ENCODE measurements at regions not wholly inside any gene's neighbourhood (a gene's known extent, or its start where the extent isn't known, plus 50 kb on each side); places are given as distances from the start of the nearest gene placed in this dataset.

- Mint-ChIP-seq H3K27me3 (peaks cover 8 to 9% of the 10 kb centered on the region in 2 donors), H3K36me3 (no peaks in the 10 kb centered on the region), H3K4me3 (no peak overlapping the region), H3K9me3 (no peaks in the 10 kb centered on the region), H3K27ac (no peak overlapping the region), H3K4me1 (no peaks in the 10 kb centered on the region)
- no peaks in the 10 kb centered on the region for H3K9me3 ChIP-seq (ENCODE audit: control insufficient read depth in 1 of 2, low read length in 2 of 2)
- H3K4me1 ChIP-seq (ENCODE audit: insufficient read depth, low read length) = no peaks in the 10 kb centered on the region
- DNase-seq = no peak
- ChIA-PET CTCF (ENCODE audit: partially characterized antibody) (interaction anchor here (0.7 to 1.7 kb wide), 3 partner anchors 10 to 100 kb away, joined by 3 to 7 read pairs (median 4); no protein-coding TSS in a partner anchor), POLR2A (ENCODE audit: partially characterized antibody) (no interaction called here)
- H3K4me3 ChIP-seq (ENCODE audit: low read length in 2 of 2) = no peak overlapping the region
- intact Hi-C loops (cut with micrococcal nuclease) = no loop called here
- H3K27me3 ChIP-seq (ENCODE audit: insufficient read depth, low read length) = no peaks in the 10 kb centered on the region
- no peaks in the 10 kb centered on the region for H3K36me3 ChIP-seq (ENCODE audit: insufficient read depth, low read length)
- H3K27ac ChIP-seq (ENCODE audit: low read depth, low read length) = no peak overlapping the region
These were observed 90.0 kb downstream of the PERP start for GRCh38 chr6:138017166-138017757.

GRCh38 chr6:138018297-138018696, 88.9 kb downstream of the PERP start:
- peaks cover 8 to 9% of the 10 kb centered on the region in 2 donors for H3K27me3 Mint-ChIP-seq
- Histone ChIP-seq H3K36me3 (ENCODE audit: insufficient read depth, low read length) (no peaks in the 10 kb centered on the region), H3K27me3 (ENCODE audit: insufficient read depth, low read length) (no peaks in the 10 kb centered on the region), H3K4me1 (ENCODE audit: insufficient read depth, low read length) (no peaks in the 10 kb centered on the region), H3K27ac (ENCODE audit: low read depth, low read length) (no peak overlapping the region), H3K4me3 (ENCODE audit: low read length in 2 of 2) (no peak overlapping the region), H3K9me3 (ENCODE audit: control insufficient read depth in 1 of 2, low read length in 2 of 2) (no peaks in the 10 kb centered on the region)
- H3K36me3 Mint-ChIP-seq = no peaks in the 10 kb centered on the region
- no peaks in the 10 kb centered on the region for H3K4me1 Mint-ChIP-seq
- DNase-seq = no peak
- H3K4me3 Mint-ChIP-seq = no peak overlapping the region
- ChIA-PET CTCF (ENCODE audit: partially characterized antibody) (no interaction called here), POLR2A (ENCODE audit: partially characterized antibody) (no interaction called here)
- intact Hi-C loops (cut with micrococcal nuclease) = no loop called here
- no peak overlapping the region for H3K27ac Mint-ChIP-seq
- H3K9me3 Mint-ChIP-seq = no peaks in the 10 kb centered on the region

GRCh38 chr6:138025528-138025978, 81.7 kb downstream of the PERP start:
- H3K4me3 Mint-ChIP-seq = no peak overlapping the region
- Histone ChIP-seq H3K27ac (ENCODE audit: low read depth, low read length) (no peak overlapping the region), H3K4me1 (ENCODE audit: insufficient read depth, low read length) (no peaks in the 10 kb centered on the region), H3K27me3 (ENCODE audit: insufficient read depth, low read length) (no peaks in the 10 kb centered on the region), H3K9me3 (ENCODE audit: control insufficient read depth in 1 of 2, low read length in 2 of 2) (no peaks in the 10 kb centered on the region), H3K4me3 (ENCODE audit: low read length in 2 of 2) (no peak overlapping the region), H3K36me3 (ENCODE audit: insufficient read depth, low read length) (no peaks in the 10 kb centered on the region)
- H3K36me3 Mint-ChIP-seq = no peaks in the 10 kb centered on the region
- ChIA-PET POLR2A (ENCODE audit: partially characterized antibody) (no interaction called here), CTCF (ENCODE audit: partially characterized antibody) (no interaction called here)
- H3K4me1 Mint-ChIP-seq = no peaks in the 10 kb centered on the region
- no peak for DNase-seq
- H3K27me3 Mint-ChIP-seq = peaks cover 6 to 8% of the 10 kb centered on the region in 2 donors
- H3K9me3 Mint-ChIP-seq = no peaks in the 10 kb centered on the region
- intact Hi-C loops (cut with micrococcal nuclease) = no loop called here
- H3K27ac Mint-ChIP-seq = no peak overlapping the region

GRCh38 chr6:138026342-138026741, 80.9 kb downstream of the PERP start:
- Histone ChIP-seq H3K4me3 (ENCODE audit: low read length in 2 of 2) (no peak overlapping the region), H3K27ac (ENCODE audit: low read depth, low read length) (no peak overlapping the region), H3K36me3 (ENCODE audit: insufficient read depth, low read length) (no peaks in the 10 kb centered on the region), H3K27me3 (ENCODE audit: insufficient read depth, low read length) (no peaks in the 10 kb centered on the region), H3K4me1 (ENCODE audit: insufficient read depth, low read length) (no peaks in the 10 kb centered on the region), H3K9me3 (ENCODE audit: control insufficient read depth in 1 of 2, low read length in 2 of 2) (no peaks in the 10 kb centered on the region)
- Mint-ChIP-seq H3K4me1 (no peaks in the 10 kb centered on the region), H3K9me3 (no peaks in the 10 kb centered on the region), H3K36me3 (no peaks in the 10 kb centered on the region), H3K4me3 (no peak overlapping the region), H3K27ac (no peak overlapping the region), H3K27me3 (peaks cover 2 to 8% of the 10 kb centered on the region in 2 donors)
- POLR2A ChIA-PET (ENCODE audit: partially characterized antibody) = no interaction called here
- CTCF ChIA-PET (ENCODE audit: partially characterized antibody) = interaction anchor here (1.0 kb wide), 1 partner anchor 26 kb away, joined by 3 read pairs; no protein-coding TSS in a partner anchor
- intact Hi-C loops (cut with micrococcal nuclease) = no loop called here
- DNase-seq = no peak

- Histone ChIP-seq H3K27ac (ENCODE audit: low read depth, low read length) (no peak overlapping the region), H3K9me3 (ENCODE audit: control insufficient read depth in 1 of 2, low read length in 2 of 2) (no peaks in the 10 kb centered on the region), H3K4me3 (ENCODE audit: low read length in 2 of 2) (no peak overlapping the region), H3K4me1 (ENCODE audit: insufficient read depth, low read length) (no peaks in the 10 kb centered on the region), H3K36me3 (ENCODE audit: insufficient read depth, low read length) (no peaks in the 10 kb centered on the region), H3K27me3 (ENCODE audit: insufficient read depth, low read length) (no peaks in the 10 kb centered on the region)
- Mint-ChIP-seq H3K27me3 (peaks cover 2 to 4% of the 10 kb centered on the region in 2 donors), H3K27ac (no peak overlapping the region), H3K9me3 (no peaks in the 10 kb centered on the region), H3K36me3 (no peaks in the 10 kb centered on the region), H3K4me1 (no peaks in the 10 kb centered on the region), H3K4me3 (peak overlapping the region in 1 of 8 donors; percentile 49)
- no peak for DNase-seq
- intact Hi-C loops (cut with micrococcal nuclease) = no loop called here
- ChIA-PET POLR2A (ENCODE audit: partially characterized antibody) (no interaction called here), CTCF (ENCODE audit: partially characterized antibody) (no interaction called here)
These were observed 78.3 kb downstream of the PERP start for GRCh38 chr6:138028893-138029292.

- Mint-ChIP-seq H3K4me1 (no peaks in the 10 kb centered on the region), H3K27ac (no peak overlapping the region), H3K4me3 (no peak overlapping the region), H3K9me3 (no peaks in the 10 kb centered on the region), H3K36me3 (no peaks in the 10 kb centered on the region), H3K27me3 (peaks cover 0 to 4% of the 10 kb centered on the region in 2 donors)
- Histone ChIP-seq H3K27ac (ENCODE audit: low read depth, low read length) (no peak overlapping the region), H3K27me3 (ENCODE audit: insufficient read depth, low read length) (no peaks in the 10 kb centered on the region), H3K9me3 (ENCODE audit: control insufficient read depth in 1 of 2, low read length in 2 of 2) (no peaks in the 10 kb centered on the region), H3K36me3 (ENCODE audit: insufficient read depth, low read length) (no peaks in the 10 kb centered on the region), H3K4me3 (ENCODE audit: low read length in 2 of 2) (no peak overlapping the region), H3K4me1 (ENCODE audit: insufficient read depth, low read length) (no peaks in the 10 kb centered on the region)
- POLR2A ChIA-PET (ENCODE audit: partially characterized antibody) = no interaction called here
- CTCF ChIA-PET (ENCODE audit: partially characterized antibody) = no interaction called here
- intact Hi-C loops (cut with micrococcal nuclease) = no loop called here
- no peak for DNase-seq
These were observed 76.3 kb downstream of the PERP start for GRCh38 chr6:138030872-138031271.

- Histone ChIP-seq H3K4me1 (ENCODE audit: insufficient read depth, low read length) (no peaks in the 10 kb centered on the region), H3K27me3 (ENCODE audit: insufficient read depth, low read length) (no peaks in the 10 kb centered on the region), H3K4me3 (ENCODE audit: low read length in 2 of 2) (no peak overlapping the region), H3K36me3 (ENCODE audit: insufficient read depth, low read length) (no peaks in the 10 kb centered on the region), H3K27ac (ENCODE audit: low read depth, low read length) (no peak overlapping the region), H3K9me3 (ENCODE audit: control insufficient read depth in 1 of 2, low read length in 2 of 2) (no peaks in the 10 kb centered on the region)
- H3K9me3 Mint-ChIP-seq = no peaks in the 10 kb centered on the region
- H3K4me3 Mint-ChIP-seq = no peak overlapping the region
- H3K4me1 Mint-ChIP-seq = no peaks in the 10 kb centered on the region
- ChIA-PET POLR2A (ENCODE audit: partially characterized antibody) (no interaction called here), CTCF (ENCODE audit: partially characterized antibody) (no interaction called here)
- no peaks in the 10 kb centered on the region for H3K36me3 Mint-ChIP-seq
- peaks cover 0 to 4% of the 10 kb centered on the region in 2 donors for H3K27me3 Mint-ChIP-seq
- DNase-seq = no peak
- H3K27ac Mint-ChIP-seq = no peak overlapping the region
- intact Hi-C loops (cut with micrococcal nuclease) = no loop called here
These were observed 75.8 kb downstream of the PERP start for GRCh38 chr6:138031417-138031816.

GRCh38 chr6:138031850-138032249, 75.4 kb downstream of the PERP start:
- Histone ChIP-seq H3K36me3 (ENCODE audit: insufficient read depth, low read length) (no peaks in the 10 kb centered on the region), H3K9me3 (ENCODE audit: control insufficient read depth in 1 of 2, low read length in 2 of 2) (no peaks in the 10 kb centered on the region), H3K27ac (ENCODE audit: low read depth, low read length) (no peak overlapping the region), H3K4me3 (ENCODE audit: low read length in 2 of 2) (no peak overlapping the region), H3K4me1 (ENCODE audit: insufficient read depth, low read length) (no peaks in the 10 kb centered on the region), H3K27me3 (ENCODE audit: insufficient read depth, low read length) (no peaks in the 10 kb centered on the region)
- Mint-ChIP-seq H3K9me3 (no peaks in the 10 kb centered on the region), H3K27me3 (peaks cover 0 to 4% of the 10 kb centered on the region in 2 donors), H3K4me1 (no peaks in the 10 kb centered on the region), H3K4me3 (no peak overlapping the region), H3K36me3 (no peaks in the 10 kb centered on the region), H3K27ac (no peak overlapping the region)
- intact Hi-C loops (cut with micrococcal nuclease) = no loop called here
- POLR2A ChIA-PET (ENCODE audit: partially characterized antibody) = no interaction called here
- DNase-seq = no peak
- CTCF ChIA-PET (ENCODE audit: partially characterized antibody) = no interaction called here
